HPDE6-E6E7 (cell line): ENCODE measurements at regions not wholly inside any gene's neighbourhood (a gene's known extent, or its start where the extent isn't known, plus 50 kb on each side); places are given as distances from the start of the nearest gene placed in this dataset.
"Not testable (repeated sequence)": the region's sequence is repeated elsewhere in the genome, so short reads cannot be mapped to it uniquely, and the experiment has no call there.

ENCODE experiments used
- DNase-seq: peaks from one replicate; pipeline ENCODE4 v3.0.0; 2011; ENCODE audit warnings: missing footprints; ENCODE audit errors: extremely low spot score

GRCh38 chr10:6699336-6699735 is 119.3 kb upstream of the PRKCQ start:
- no peak for DNase-seq

GRCh38 chr10:6695519-6695918 is 115.4 kb upstream of the PRKCQ start:
- no peak for DNase-seq

- DNase-seq = no peak
Observed at GRCh38 chr10:6694447-6695140, 114.5 kb upstream of the PRKCQ start.

GRCh38 chr10:6692856-6693255 is 112.8 kb upstream of the PRKCQ start:
- DNase-seq = no peak

GRCh38 chr10:6692103-6692502 is 112.0 kb upstream of the PRKCQ start:
- DNase-seq = no peak

GRCh38 chr10:6689036-6689435 is 109.0 kb upstream of the PRKCQ start:
- DNase-seq = peak; percentile 4

- no peak for DNase-seq
Observed at GRCh38 chr10:6680735-6681134, 100.7 kb upstream of the PRKCQ start.

- no peak for DNase-seq
Observed at GRCh38 chr10:6678956-6679355, 98.9 kb upstream of the PRKCQ start.

GRCh38 chr10:6678211-6678803 is 98.2 kb upstream of the PRKCQ start:
- DNase-seq = no peak

GRCh38 chr10:6677129-6677528 is 97.1 kb upstream of the PRKCQ start:
- DNase-seq = not testable (repeated sequence)

- DNase-seq = no peak
Observed at GRCh38 chr10:6674291-6674690, 94.2 kb upstream of the PRKCQ start.

- no peak for DNase-seq
Observed at GRCh38 chr10:6671976-6672375, 91.9 kb upstream of the PRKCQ start.

GRCh38 chr10:6669269-6669859 is 89.3 kb upstream of the PRKCQ start:
- DNase-seq = no peak

GRCh38 chr10:6667679-6668270 is 87.7 kb upstream of the PRKCQ start:
- peak; percentile 7 for DNase-seq

GRCh38 chr10:6667150-6667549 is 87.1 kb upstream of the PRKCQ start:
- DNase-seq = no peak

GRCh38 chr10:6665847-6666246 is 85.8 kb upstream of the PRKCQ start:
- DNase-seq = no peak

- no peak for DNase-seq
Observed at GRCh38 chr10:6660460-6660859, 80.4 kb upstream of the PRKCQ start.

GRCh38 chr10:6659451-6659850 is 79.4 kb upstream of the PRKCQ start:
- no peak for DNase-seq

- DNase-seq = no peak
Observed at GRCh38 chr10:6657669-6658068, 77.6 kb upstream of the PRKCQ start.

- DNase-seq = no peak
Observed at GRCh38 chr10:6657196-6657595, 77.1 kb upstream of the PRKCQ start.

GRCh38 chr10:6654571-6654970 is 74.5 kb upstream of the PRKCQ start:
- DNase-seq = no peak

GRCh38 chr10:6650586-6650985 is 70.5 kb upstream of the PRKCQ start:
- DNase-seq = no peak

GRCh38 chr10:6649903-6650302 is 69.8 kb upstream of the PRKCQ start:
- no peak for DNase-seq
